ENCODE measurements at regions not wholly inside any gene's neighbourhood (a gene's known extent, or its start where the extent isn't known, plus 50 kb on each side); places are given as distances from the start of the nearest gene placed in this dataset.

- Histone ChIP-seq H3K4me1 (no peaks in the 10 kb centered on the region), H3K27ac (no peak overlapping the region), H3K27me3 (no peaks in the 10 kb centered on the region), H3K9me3 (no peaks in the 10 kb centered on the region), H3K36me3 (no peaks in the 10 kb centered on the region), H3K9ac (ENCODE audit: low read depth in 2 of 2, low read length in 2 of 2) (no peak overlapping the region), H3K4me3 (no peak overlapping the region)
- TF ChIP-seq CTCF (IDR thresholded peaks at IDR 0.05), result no peak
- DNase-seq, result no peak
- intact Hi-C loops (cut with DNase I), result no loop called here
Observed at GRCh38 chr4:156575430-156576073, 396.0 kb downstream of the PDGFC start.

DNA sequence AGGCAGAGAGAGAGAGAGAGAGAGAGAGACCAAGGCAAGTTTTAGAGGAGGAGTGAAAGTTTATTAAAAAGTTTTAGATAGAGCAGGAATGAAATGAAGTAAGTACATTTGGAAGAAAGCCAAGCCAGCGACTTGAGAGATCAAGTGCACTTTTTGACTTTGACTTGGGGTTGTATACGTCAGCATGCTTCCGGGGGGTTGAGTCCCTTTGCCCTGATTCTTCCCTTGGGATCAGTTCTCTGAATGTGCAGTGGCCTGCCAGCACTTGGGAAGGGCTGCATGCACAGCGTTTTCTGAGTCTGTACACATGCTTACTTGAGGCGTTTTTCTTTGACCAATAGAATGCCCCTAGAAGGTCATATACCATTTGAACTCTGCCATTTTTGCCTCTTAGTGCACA, 400.5 kb downstream of the PDGFC start:
- no peaks in the 10 kb centered on the region for H3K4me1 ChIP-seq
- H3K4me3 ChIP-seq, result no peak overlapping the region
- no peaks in the 10 kb centered on the region for H3K27me3 ChIP-seq
- H3K36me3 ChIP-seq, result no peaks in the 10 kb centered on the region
- H3K9ac ChIP-seq (ENCODE audit: low read depth in 2 of 2, low read length in 2 of 2), result no peak overlapping the region
- no peak for DNase-seq
- no peak overlapping the region for H3K27ac ChIP-seq
- no peaks in the 10 kb centered on the region for H3K9me3 ChIP-seq
- no peak for TF ChIP-seq CTCF (IDR thresholded peaks at IDR 0.05)
- intact Hi-C loops (cut with DNase I), result no loop called here

- TF ChIP-seq CTCF (IDR thresholded peaks at IDR 0.05), result no peak
- H3K27me3 ChIP-seq, result no peaks in the 10 kb centered on the region
- H3K4me3 ChIP-seq, result no peak overlapping the region
- no peak overlapping the region for H3K27ac ChIP-seq
- no peaks in the 10 kb centered on the region for H3K4me1 ChIP-seq
- no peaks in the 10 kb centered on the region for H3K36me3 ChIP-seq
- no peak overlapping the region for H3K9ac ChIP-seq (ENCODE audit: low read depth in 2 of 2, low read length in 2 of 2)
- no peaks in the 10 kb centered on the region for H3K9me3 ChIP-seq
- intact Hi-C loops (cut with DNase I), result no loop called here
- DNase-seq, result no peak
Observed at GRCh38 chr4:156569535-156569934, 402.1 kb downstream of the PDGFC start.

- TF ChIP-seq CTCF (IDR thresholded peaks at IDR 0.05), result no peak
- no peak overlapping the region for H3K4me3 ChIP-seq
- intact Hi-C loops (cut with DNase I), result no loop called here
- no peaks in the 10 kb centered on the region for H3K4me1 ChIP-seq
- no peak overlapping the region for H3K27ac ChIP-seq
- no peak overlapping the region for H3K9ac ChIP-seq (ENCODE audit: low read depth in 2 of 2, low read length in 2 of 2)
- no peaks in the 10 kb centered on the region for H3K9me3 ChIP-seq
- no peak for DNase-seq
- H3K27me3 ChIP-seq, result no peaks in the 10 kb centered on the region
- H3K36me3 ChIP-seq, result no peaks in the 10 kb centered on the region
Observed at GRCh38 chr4:156568484-156568883, 403.1 kb downstream of the PDGFC start.

GRCh38 chr4:156568041-156568440, 403.6 kb downstream of the PDGFC start:
- Histone ChIP-seq H3K4me3 (no peak overlapping the region), H3K27ac (no peak overlapping the region), H3K9me3 (no peaks in the 10 kb centered on the region), H3K4me1 (no peaks in the 10 kb centered on the region), H3K36me3 (no peaks in the 10 kb centered on the region), H3K9ac (ENCODE audit: low read depth in 2 of 2, low read length in 2 of 2) (no peak overlapping the region), H3K27me3 (no peaks in the 10 kb centered on the region)
- DNase-seq, result no peak
- intact Hi-C loops (cut with DNase I), result no loop called here
- TF ChIP-seq CTCF (IDR thresholded peaks at IDR 0.05), result no peak
